ENCODE measurements at regions not wholly inside any gene's neighbourhood (a gene's known extent, or its start where the extent isn't known, plus 50 kb on each side); places are given as distances from the start of the nearest gene placed in this dataset.

DNA sequence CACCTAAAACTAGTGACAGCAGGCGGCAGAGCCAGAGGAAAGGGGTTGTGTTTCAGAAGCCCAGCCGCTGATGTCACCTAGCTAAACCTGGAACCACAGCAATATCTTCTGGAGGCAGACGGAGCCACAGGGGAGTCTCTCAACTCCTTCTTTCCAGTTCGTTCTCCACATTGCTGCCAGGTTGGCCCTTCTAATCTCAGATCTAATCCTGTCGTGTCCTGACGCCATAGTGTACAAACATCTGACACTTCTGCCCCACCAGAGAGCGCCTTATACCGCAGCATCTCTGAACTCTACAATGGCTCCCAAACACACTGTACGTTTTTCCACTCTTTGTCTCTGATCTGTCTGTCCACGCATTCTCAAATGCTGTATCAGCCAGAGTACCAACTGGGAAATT is 240.0 kb downstream of the SMARCA2 start:
- no peak overlapping the region for H3K4me2 ChIP-seq (ENCODE audit: unreplicated experiment)
- no peaks in the 10 kb centered on the region for H3K27me3 ChIP-seq (replicated peaks; ENCODE audit: insufficient read depth)
- no peak overlapping the region for H2AFZ ChIP-seq
- H4K20me1 ChIP-seq (ENCODE audit: insufficient read depth), result no peaks in the 10 kb centered on the region
- DNase-seq, result no peak
- H3F3A ChIP-seq (ENCODE audit: insufficient read depth), result no peaks in the 10 kb centered on the region
- H3K79me2 ChIP-seq (ENCODE audit: insufficient read depth), result no peaks in the 10 kb centered on the region
- in situ Hi-C loops (cut with MboI), result no loop called here
- no peak overlapping the region for H3K4me3 ChIP-seq
- TF ChIP-seq EZH2 (IDR thresholded peaks at IDR 0.05; ENCODE audit: insufficient read depth, poor library complexity, severe bottlenecking) (no peak), EZH2phosphoT487 (IDR thresholded peaks at IDR 0.05; ENCODE audit: insufficient read depth, low read depth) (no peak)
- H3K36me3 ChIP-seq (ENCODE audit: low read depth), result no peaks in the 10 kb centered on the region
- H3K4me1 ChIP-seq (ENCODE audit: insufficient read depth), result no peaks in the 10 kb centered on the region
- WGBS, 2 experiments (ENCODE audit: low coverage in 1 of 2, low lambda C conversion rate in 2 of 2, missing lambda C conversion rate in 2 of 2), result 74 to 78% methylated on average over 10 of the region's 10 CpGs
- no peaks in the 10 kb centered on the region for H3K9me3 ChIP-seq (ENCODE audit: low read depth)
- no peaks in the 10 kb centered on the region for H3K9me2 ChIP-seq (ENCODE audit: insufficient read depth)
- no peak overlapping the region for H3K9ac ChIP-seq
- H3K27ac ChIP-seq, result no peak overlapping the region

- in situ Hi-C loops (cut with MboI), result no loop called here
- Histone ChIP-seq H3K4me1 (ENCODE audit: insufficient read depth) (peaks cover 9% of the 10 kb centered on the region), H3K27me3 (replicated peaks; ENCODE audit: insufficient read depth) (no peaks in the 10 kb centered on the region), H3K36me3 (ENCODE audit: low read depth) (no peaks in the 10 kb centered on the region), H3K9me3 (ENCODE audit: low read depth) (no peaks in the 10 kb centered on the region), H3K4me2 (ENCODE audit: unreplicated experiment) (no peak overlapping the region), H2AFZ (no peak overlapping the region), H3K9ac (no peak overlapping the region), H3K27ac (no peak overlapping the region), H3K79me2 (ENCODE audit: insufficient read depth) (no peaks in the 10 kb centered on the region), H3F3A (ENCODE audit: insufficient read depth) (no peaks in the 10 kb centered on the region), H3K9me2 (ENCODE audit: insufficient read depth) (no peaks in the 10 kb centered on the region), H3K4me3 (no peak overlapping the region), H4K20me1 (ENCODE audit: insufficient read depth) (no peaks in the 10 kb centered on the region)
- TF ChIP-seq EZH2phosphoT487 (IDR thresholded peaks at IDR 0.05; ENCODE audit: insufficient read depth, low read depth), result no peak
- no peak for TF ChIP-seq EZH2 (IDR thresholded peaks at IDR 0.05; ENCODE audit: insufficient read depth, poor library complexity, severe bottlenecking)
- DNase-seq, result no peak
- WGBS, 2 experiments (ENCODE audit: low coverage in 1 of 2, low lambda C conversion rate in 2 of 2, missing lambda C conversion rate in 2 of 2), result 76 to 86% methylated on average over 6 of the region's 6 CpGs
Observed at GRCh38 chr9:2257248-2257929, 242.2 kb downstream of the SMARCA2 start.

DNA sequence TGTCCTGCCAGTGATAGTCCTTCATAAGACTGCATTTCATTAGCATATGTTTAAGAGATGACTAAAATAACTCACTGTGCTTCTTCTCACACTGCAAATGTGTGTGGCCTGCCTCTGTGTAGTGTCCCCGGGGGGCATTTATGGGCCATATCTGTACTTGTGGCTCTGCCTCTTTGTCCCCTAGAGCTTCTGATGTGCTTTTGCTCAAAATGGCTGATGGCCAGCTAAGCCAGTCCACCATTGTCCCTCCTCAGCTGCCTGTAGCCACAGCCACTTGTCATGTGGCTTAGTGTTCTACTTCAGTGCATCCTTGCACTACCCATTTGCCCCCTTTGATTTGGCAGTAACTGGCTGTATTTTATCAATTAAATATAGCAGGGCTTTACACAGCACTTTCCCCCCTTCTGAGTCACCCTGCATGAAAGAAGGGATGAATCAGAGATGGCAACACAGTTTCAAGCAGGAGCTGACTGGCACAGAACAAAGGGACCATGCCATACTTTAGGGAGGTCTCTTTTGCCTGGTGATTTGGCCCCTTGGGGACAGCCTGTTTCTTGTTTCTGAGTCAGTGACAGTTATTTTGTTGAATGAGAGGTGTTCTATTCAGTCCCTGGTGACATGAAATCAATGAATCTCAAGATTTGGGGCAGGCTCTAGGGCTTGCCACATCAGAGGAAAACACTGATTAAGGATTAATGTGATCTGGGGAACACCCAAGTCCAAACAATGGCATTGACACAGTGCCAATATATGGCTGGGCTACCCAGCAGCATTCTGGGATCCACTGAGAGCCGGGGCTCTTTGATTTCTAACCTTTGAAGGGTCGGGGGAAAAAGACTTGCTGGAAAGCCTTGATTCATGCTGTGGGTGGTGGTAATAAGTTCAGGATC is 245.5 kb downstream of the SMARCA2 start:
- H3K4me1 ChIP-seq (ENCODE audit: insufficient read depth), result peaks cover 9% of the 10 kb centered on the region
- no peaks in the 10 kb centered on the region for H3K79me2 ChIP-seq (ENCODE audit: insufficient read depth)
- no peaks in the 10 kb centered on the region for H3K9me3 ChIP-seq (ENCODE audit: low read depth)
- in situ Hi-C loops (cut with MboI), result no loop called here
- no peaks in the 10 kb centered on the region for H3K36me3 ChIP-seq (ENCODE audit: low read depth)
- no peaks in the 10 kb centered on the region for H3F3A ChIP-seq (ENCODE audit: insufficient read depth)
- 56 to 66% methylated on average over 3 of the region's 3 CpGs for WGBS, 2 experiments (ENCODE audit: low coverage in 1 of 2, low lambda C conversion rate in 2 of 2, missing lambda C conversion rate in 2 of 2)
- H3K4me3 ChIP-seq, result no peak overlapping the region
- DNase-seq, result peak; percentile 88
- no peak overlapping the region for H3K9ac ChIP-seq
- H3K4me2 ChIP-seq (ENCODE audit: unreplicated experiment), result no peak overlapping the region
- no peaks in the 10 kb centered on the region for H3K9me2 ChIP-seq (ENCODE audit: insufficient read depth)
- H3K27ac ChIP-seq, result no peak overlapping the region
- no peak for TF ChIP-seq EZH2 (IDR thresholded peaks at IDR 0.05; ENCODE audit: insufficient read depth, poor library complexity, severe bottlenecking)
- peak overlapping the region; percentile 23; the same call in 1 of the 2 replicates for H2AFZ ChIP-seq
- H3K27me3 ChIP-seq (replicated peaks; ENCODE audit: insufficient read depth), result no peaks in the 10 kb centered on the region
- no peaks in the 10 kb centered on the region for H4K20me1 ChIP-seq (ENCODE audit: insufficient read depth)

DNA sequence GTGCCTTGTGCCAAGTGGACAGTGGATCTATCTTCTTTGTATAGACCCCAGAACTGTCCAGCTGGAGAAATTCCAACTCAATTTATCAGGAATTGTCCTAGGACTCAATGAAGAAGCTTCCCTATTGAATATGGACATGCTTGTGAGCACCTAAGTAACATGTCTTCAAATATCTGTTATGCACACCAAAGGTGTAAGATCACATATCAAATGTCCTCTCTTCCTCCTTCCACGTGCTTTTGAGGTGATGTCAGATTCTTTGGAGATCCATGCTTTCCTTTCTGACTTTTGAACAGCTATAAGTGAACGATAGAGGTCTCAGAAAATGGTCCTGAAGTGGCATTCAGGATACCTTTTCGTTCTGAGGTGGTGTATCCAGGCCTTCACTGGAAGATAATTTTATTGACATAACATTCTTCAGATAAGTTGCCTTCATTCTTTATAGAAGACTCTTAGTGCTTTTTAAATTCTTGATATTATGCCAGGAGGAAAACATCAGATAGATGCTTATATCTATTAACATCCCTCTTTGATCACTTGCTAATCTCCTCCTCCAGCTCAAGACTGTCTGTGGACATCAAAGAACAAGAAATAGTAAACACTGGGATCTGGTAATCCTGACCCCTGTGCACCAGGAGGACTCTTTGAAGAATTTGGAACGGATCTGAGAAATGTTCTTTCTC is 246.4 kb downstream of the SMARCA2 start:
- no peaks in the 10 kb centered on the region for H3F3A ChIP-seq (ENCODE audit: insufficient read depth)
- H3K9ac ChIP-seq, result no peak overlapping the region
- DNase-seq, result no peak
- H3K27ac ChIP-seq, result no peak overlapping the region
- no peaks in the 10 kb centered on the region for H3K9me2 ChIP-seq (ENCODE audit: insufficient read depth)
- H3K36me3 ChIP-seq (ENCODE audit: low read depth), result no peaks in the 10 kb centered on the region
- no peaks in the 10 kb centered on the region for H3K27me3 ChIP-seq (replicated peaks; ENCODE audit: insufficient read depth)
- no peaks in the 10 kb centered on the region for H3K9me3 ChIP-seq (ENCODE audit: low read depth)
- H3K4me3 ChIP-seq, result no peak overlapping the region
- H3K4me1 ChIP-seq (ENCODE audit: insufficient read depth), result peaks cover 9% of the 10 kb centered on the region
- 68 to 75% methylated on average over 4 of the region's 4 CpGs for WGBS, 2 experiments (ENCODE audit: low coverage in 1 of 2, low lambda C conversion rate in 2 of 2, missing lambda C conversion rate in 2 of 2)
- in situ Hi-C loops (cut with MboI), result no loop called here
- no peaks in the 10 kb centered on the region for H3K79me2 ChIP-seq (ENCODE audit: insufficient read depth)
- H3K4me2 ChIP-seq (ENCODE audit: unreplicated experiment), result no peak overlapping the region
- no peaks in the 10 kb centered on the region for H4K20me1 ChIP-seq (ENCODE audit: insufficient read depth)
- TF ChIP-seq EZH2 (IDR thresholded peaks at IDR 0.05; ENCODE audit: insufficient read depth, poor library complexity, severe bottlenecking) (no peak), EZH2phosphoT487 (IDR thresholded peaks at IDR 0.05; ENCODE audit: insufficient read depth, low read depth) (no peak)
- H2AFZ ChIP-seq, result no peak overlapping the region

Measured in GM23248 (cell line).